ENCODE measurements at regions not wholly inside any gene's neighbourhood (a gene's known extent, or its start where the extent isn't known, plus 50 kb on each side); places are given as distances from the start of the nearest gene placed in this dataset.

DNA sequence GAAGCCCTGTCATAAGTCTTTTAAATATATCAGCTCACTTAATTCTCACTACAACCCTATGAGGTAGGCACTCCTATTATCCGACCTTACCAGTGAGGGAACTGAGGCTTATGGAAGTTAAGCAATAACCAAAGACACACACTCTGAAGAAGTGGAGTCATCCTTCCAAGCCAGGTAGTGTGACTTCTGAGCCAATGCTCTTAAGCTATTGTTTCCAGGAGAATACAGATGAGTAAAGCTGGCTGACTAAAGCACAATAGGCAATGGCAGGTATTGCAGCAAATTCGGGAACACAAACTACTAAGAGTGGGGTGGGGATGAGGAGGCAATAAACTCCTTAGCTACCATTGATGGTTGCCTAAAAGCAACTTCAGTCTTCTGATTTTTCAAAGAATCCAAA, 81.8 kb upstream of the KIT start:
- TF ChIP-seq EP300 (IDR thresholded peaks at IDR 0.05) (no peak), CTCF (IDR thresholded peaks at IDR 0.05) (no peak), POLR2A (IDR thresholded peaks at IDR 0.05) (no peak), POLR2AphosphoS5 (IDR thresholded peaks at IDR 0.05) (no peak)
- no peak for ATAC-seq
- H3K36me3 ChIP-seq, result no peaks in the 10 kb centered on the region
- H3K27me3 ChIP-seq, result no peaks in the 10 kb centered on the region
- WGBS, 2 donors (ENCODE audit: low coverage in 1 of 2), result 75 to 90% methylated on average over 2 of the region's 2 CpGs
- H3K9me3 ChIP-seq, result no peaks in the 10 kb centered on the region
- H3K4me3 ChIP-seq, result no peak overlapping the region
- no peaks in the 10 kb centered on the region for H3K4me1 ChIP-seq
- no peak overlapping the region for H3K27ac ChIP-seq

GRCh38 chr4:54581807-54582206, 76.0 kb upstream of the KIT start:
- H3K27ac ChIP-seq, result no peak overlapping the region
- WGBS, 2 donors (ENCODE audit: low coverage in 1 of 2), result 86% methylated on average over 2 of the region's 2 CpGs; no CpG with 5 or more reads in 1 of the 2 donors
- no peaks in the 10 kb centered on the region for H3K9me3 ChIP-seq
- H3K4me3 ChIP-seq, result no peak overlapping the region
- no peaks in the 10 kb centered on the region for H3K4me1 ChIP-seq
- H3K36me3 ChIP-seq, result no peaks in the 10 kb centered on the region
- no peak for TF ChIP-seq POLR2AphosphoS5 (IDR thresholded peaks at IDR 0.05)
- no peak for TF ChIP-seq POLR2A (IDR thresholded peaks at IDR 0.05)
- TF ChIP-seq CTCF (IDR thresholded peaks at IDR 0.05), result no peak
- TF ChIP-seq EP300 (IDR thresholded peaks at IDR 0.05), result no peak
- H3K27me3 ChIP-seq, result peaks cover 8% of the 10 kb centered on the region
- no peak for ATAC-seq

GRCh38 chr4:54585321-54586000, 72.3 kb upstream of the KIT start:
- Histone ChIP-seq H3K36me3 (no peaks in the 10 kb centered on the region), H3K9me3 (no peaks in the 10 kb centered on the region), H3K27me3 (peaks cover 8% of the 10 kb centered on the region), H3K27ac (no peak overlapping the region), H3K4me1 (no peaks in the 10 kb centered on the region), H3K4me3 (no peak overlapping the region)
- 90 to 92% methylated on average over 8 of the region's 8 CpGs for WGBS, 2 donors (ENCODE audit: low coverage in 1 of 2)
- TF ChIP-seq EP300 (IDR thresholded peaks at IDR 0.05) (no peak), POLR2A (IDR thresholded peaks at IDR 0.05) (no peak), POLR2AphosphoS5 (IDR thresholded peaks at IDR 0.05) (no peak), CTCF (IDR thresholded peaks at IDR 0.05) (no peak)
- ATAC-seq, result no peak

- no peaks in the 10 kb centered on the region for H3K4me1 ChIP-seq
- H3K4me3 ChIP-seq, result no peak overlapping the region
- no peak overlapping the region for H3K27ac ChIP-seq
- ATAC-seq, result no peak
- 74 to 82% methylated on average over 4 of the region's 5 CpGs for WGBS, 2 donors (ENCODE audit: low coverage in 1 of 2)
- TF ChIP-seq EP300 (IDR thresholded peaks at IDR 0.05) (no peak), POLR2A (IDR thresholded peaks at IDR 0.05) (no peak), CTCF (IDR thresholded peaks at IDR 0.05) (no peak), POLR2AphosphoS5 (IDR thresholded peaks at IDR 0.05) (no peak)
- H3K27me3 ChIP-seq, result peaks cover 8% of the 10 kb centered on the region
- H3K36me3 ChIP-seq, result no peaks in the 10 kb centered on the region
- H3K9me3 ChIP-seq, result no peaks in the 10 kb centered on the region
Observed at GRCh38 chr4:54586320-54586955, 71.3 kb upstream of the KIT start.
